ENCODE measurements at regions not wholly inside any gene's neighbourhood (a gene's known extent, or its start where the extent isn't known, plus 50 kb on each side); places are given as distances from the start of the nearest gene placed in this dataset.

DNA sequence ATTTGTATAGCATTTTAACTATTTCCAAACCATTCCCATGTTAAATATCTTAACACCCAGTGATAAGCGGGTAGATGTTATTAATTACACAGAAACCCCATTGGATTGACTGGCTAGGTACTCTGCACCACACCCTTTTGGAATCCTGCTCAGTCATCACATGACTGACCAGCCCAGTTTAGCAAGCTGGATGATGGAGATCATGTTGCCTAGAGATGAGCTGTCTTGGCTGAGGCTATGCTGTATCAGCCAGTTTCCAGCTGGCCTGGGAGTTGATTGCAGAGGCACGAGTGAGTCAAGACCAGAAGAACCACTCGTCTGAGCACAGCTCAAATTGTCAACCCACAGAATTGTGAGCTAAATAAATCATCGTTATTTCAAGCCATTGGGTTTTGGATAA is 124.6 kb downstream of the ZNF621 start:
- no peak for TF ChIP-seq CTCF (IDR thresholded peaks at IDR 0.05; ENCODE audit: low read depth, low read length)
- H3K4me3 ChIP-seq (ENCODE audit: low read depth, low read length) = no peak overlapping the region
- H3K36me3 ChIP-seq = no peaks in the 10 kb centered on the region
- no peak for DNase-seq
- no peaks in the 10 kb centered on the region for H3K9me3 ChIP-seq (ENCODE audit: severe bottlenecking)
- no peaks in the 10 kb centered on the region for H3K27me3 ChIP-seq (ENCODE audit: insufficient read depth, low read depth, severe bottlenecking)
- no peak overlapping the region for H3K27ac ChIP-seq

DNA sequence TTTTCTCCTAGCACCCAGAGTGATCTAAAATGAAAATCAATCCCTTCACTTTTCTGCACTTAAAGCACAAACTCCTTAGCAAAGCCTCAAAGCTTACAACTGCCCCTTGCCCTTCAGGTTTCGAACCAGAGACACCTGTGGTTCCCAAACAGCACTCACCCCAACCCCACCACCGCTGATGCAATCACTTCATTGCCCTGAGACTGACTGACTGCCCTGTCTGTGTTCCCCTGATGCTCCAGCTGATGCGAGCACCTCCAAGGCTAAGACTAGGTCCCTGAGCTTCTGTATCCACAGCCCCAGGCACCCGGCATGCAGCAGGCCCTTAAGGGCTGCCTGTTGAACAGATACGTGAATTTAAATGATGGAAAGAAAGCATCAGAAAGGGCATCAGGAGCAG is 127.3 kb downstream of the ZNF621 start:
- Histone ChIP-seq H3K9me3 (ENCODE audit: severe bottlenecking) (no peaks in the 10 kb centered on the region), H3K4me3 (ENCODE audit: low read depth, low read length) (no peak overlapping the region), H3K27me3 (ENCODE audit: insufficient read depth, low read depth, severe bottlenecking) (no peaks in the 10 kb centered on the region), H3K27ac (no peak overlapping the region), H3K36me3 (no peaks in the 10 kb centered on the region)
- no peak for DNase-seq
- TF ChIP-seq CTCF (IDR thresholded peaks at IDR 0.05; ENCODE audit: low read depth, low read length) = no peak

GRCh38 chr3:40653001-40653400 is 128.2 kb downstream of the ZNF621 start:
- Histone ChIP-seq H3K4me3 (ENCODE audit: low read depth, low read length) (no peak overlapping the region), H3K9me3 (ENCODE audit: severe bottlenecking) (no peaks in the 10 kb centered on the region), H3K27me3 (ENCODE audit: insufficient read depth, low read depth, severe bottlenecking) (no peaks in the 10 kb centered on the region), H3K36me3 (no peaks in the 10 kb centered on the region), H3K27ac (no peak overlapping the region)
- no peak for TF ChIP-seq CTCF (IDR thresholded peaks at IDR 0.05; ENCODE audit: low read depth, low read length)
- DNase-seq = no peak

DNA sequence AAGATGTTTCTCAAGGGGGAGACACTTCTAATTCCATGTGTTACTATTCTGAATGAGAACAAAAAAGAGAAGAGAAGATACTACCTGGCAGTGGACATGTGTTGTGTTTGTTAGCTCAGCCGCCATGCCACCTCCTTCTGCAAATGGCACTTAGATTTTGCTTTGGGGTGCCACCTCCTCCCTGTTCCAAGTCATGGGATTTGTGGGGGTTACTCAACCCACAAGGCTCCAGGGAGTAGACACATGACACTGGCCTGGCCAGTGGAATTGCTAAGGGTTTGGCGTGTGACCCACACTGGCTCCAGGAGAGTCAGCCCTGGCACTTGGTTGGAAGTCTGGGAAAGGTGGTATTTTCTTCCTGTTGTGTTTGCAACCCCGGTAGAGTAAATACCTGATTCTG is 129.1 kb downstream of the ZNF621 start:
- no peaks in the 10 kb centered on the region for H3K9me3 ChIP-seq (ENCODE audit: severe bottlenecking)
- no peaks in the 10 kb centered on the region for H3K27me3 ChIP-seq (ENCODE audit: insufficient read depth, low read depth, severe bottlenecking)
- H3K4me3 ChIP-seq (ENCODE audit: low read depth, low read length) = no peak overlapping the region
- no peak overlapping the region for H3K27ac ChIP-seq
- no peak for DNase-seq
- no peak for TF ChIP-seq CTCF (IDR thresholded peaks at IDR 0.05; ENCODE audit: low read depth, low read length)
- no peaks in the 10 kb centered on the region for H3K36me3 ChIP-seq

- Histone ChIP-seq H3K9me3 (ENCODE audit: severe bottlenecking) (no peaks in the 10 kb centered on the region), H3K27me3 (ENCODE audit: insufficient read depth, low read depth, severe bottlenecking) (no peaks in the 10 kb centered on the region), H3K4me3 (ENCODE audit: low read depth, low read length) (no peak overlapping the region), H3K27ac (no peak overlapping the region), H3K36me3 (no peaks in the 10 kb centered on the region)
- DNase-seq = no peak
- TF ChIP-seq CTCF (IDR thresholded peaks at IDR 0.05; ENCODE audit: low read depth, low read length) = no peak
Observed at GRCh38 chr3:40655551-40655950, 130.8 kb downstream of the ZNF621 start.

- DNase-seq = no peak
- TF ChIP-seq CTCF (IDR thresholded peaks at IDR 0.05; ENCODE audit: low read depth, low read length) = no peak
- no peaks in the 10 kb centered on the region for H3K36me3 ChIP-seq
- no peaks in the 10 kb centered on the region for H3K9me3 ChIP-seq (ENCODE audit: severe bottlenecking)
- H3K27ac ChIP-seq = no peak overlapping the region
- no peak overlapping the region for H3K4me3 ChIP-seq (ENCODE audit: low read depth, low read length)
- H3K27me3 ChIP-seq (ENCODE audit: insufficient read depth, low read depth, severe bottlenecking) = no peaks in the 10 kb centered on the region
Observed at GRCh38 chr3:40657623-40658022, 132.9 kb downstream of the ZNF621 start.
